NCI-H2171 (cell line): ENCODE measurements at regions not wholly inside any gene's neighbourhood (a gene's known extent, or its start where the extent isn't known, plus 50 kb on each side); places are given as distances from the start of the nearest gene placed in this dataset.

Source experiments
- DNase-seq: peaks from one replicate; lab custom pipeline; 2025; lab: John Stamatoyannopoulos, UW

DNA sequence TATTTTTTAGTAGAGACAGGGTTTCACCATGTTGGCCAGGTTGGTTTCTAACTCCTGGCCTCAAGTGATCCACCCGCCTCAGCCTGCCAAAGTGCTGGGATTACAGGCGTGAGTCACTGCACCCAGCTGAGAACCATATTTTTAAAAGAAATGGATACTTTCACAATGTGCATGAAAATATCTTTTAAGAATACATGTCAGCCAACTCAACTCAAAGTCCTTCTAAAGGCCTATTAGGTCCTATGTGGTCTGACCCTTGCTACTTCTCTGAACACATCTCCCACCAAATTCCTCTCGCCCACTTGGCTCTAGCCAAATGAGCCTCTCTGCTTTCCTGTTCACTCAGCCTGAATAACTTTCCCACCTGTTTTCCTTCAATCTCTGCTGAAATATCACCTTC lies 119.6 kb downstream of the MTX2 start:
- DNase-seq, result no peak

DNA sequence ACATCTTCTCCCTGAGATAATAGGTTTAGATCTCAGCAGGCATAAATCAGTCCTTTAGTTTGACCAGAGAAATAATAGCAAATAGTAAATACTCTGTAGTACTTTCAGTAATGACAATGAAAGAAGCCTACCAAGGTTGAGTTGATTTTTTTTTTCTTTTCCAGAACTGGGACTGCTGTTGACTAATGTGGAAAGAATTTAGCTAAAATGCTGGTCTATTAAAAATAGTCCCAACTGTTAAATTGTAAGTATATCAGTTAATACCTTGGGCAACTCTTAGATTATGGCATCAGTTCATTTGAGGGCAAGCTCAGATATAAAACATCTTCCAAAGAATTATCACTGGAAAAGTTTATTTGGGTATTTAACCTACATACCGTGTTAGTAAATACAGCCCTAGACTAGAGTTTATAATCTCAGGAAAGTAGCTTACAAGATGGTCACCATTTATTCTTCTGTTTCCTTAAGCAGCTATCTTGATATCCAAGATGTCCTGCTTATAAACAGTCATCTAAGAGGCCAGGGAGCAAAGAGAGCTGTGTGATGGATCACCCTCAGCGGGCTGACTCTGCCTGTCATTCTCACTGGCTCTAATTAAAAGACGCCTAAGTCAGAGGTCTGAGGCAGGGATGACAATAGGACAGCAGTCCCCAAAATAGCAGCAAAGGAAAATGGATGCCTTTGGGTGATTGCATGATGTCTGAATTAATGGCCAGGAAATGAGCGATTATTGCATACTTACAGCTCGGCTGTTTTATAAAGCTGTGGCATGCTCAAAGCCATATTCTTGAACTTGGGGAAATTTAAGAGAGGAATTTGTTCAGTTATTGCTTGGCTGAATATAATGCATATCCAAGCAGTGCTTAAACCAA lies 121.3 kb downstream of the MTX2 start:
- DNase-seq, result no peak

- no peak for DNase-seq
Observed at GRCh38 chr2:176391148-176391419, 121.8 kb downstream of the MTX2 start.

DNA sequence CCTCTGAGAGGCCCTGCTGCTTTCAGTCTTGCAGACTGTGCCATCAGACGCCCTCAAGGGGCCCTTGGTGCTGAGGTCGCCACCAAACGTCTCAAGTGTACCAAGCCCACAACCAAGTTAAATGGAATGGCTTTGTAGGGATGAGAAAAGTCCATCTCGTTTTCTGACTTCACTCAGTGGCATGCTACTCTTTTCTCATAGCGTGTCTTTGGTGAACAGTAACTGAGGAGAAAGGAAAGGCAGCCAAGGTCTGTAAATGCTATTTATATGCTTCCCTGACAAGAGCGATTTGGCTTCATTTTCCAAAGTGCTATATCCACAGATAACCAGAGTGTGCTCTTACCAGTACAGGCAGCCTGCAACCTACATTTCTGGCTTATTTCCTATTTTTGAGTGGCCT lies 123.0 kb downstream of the MTX2 start:
- DNase-seq, result no peak

DNA sequence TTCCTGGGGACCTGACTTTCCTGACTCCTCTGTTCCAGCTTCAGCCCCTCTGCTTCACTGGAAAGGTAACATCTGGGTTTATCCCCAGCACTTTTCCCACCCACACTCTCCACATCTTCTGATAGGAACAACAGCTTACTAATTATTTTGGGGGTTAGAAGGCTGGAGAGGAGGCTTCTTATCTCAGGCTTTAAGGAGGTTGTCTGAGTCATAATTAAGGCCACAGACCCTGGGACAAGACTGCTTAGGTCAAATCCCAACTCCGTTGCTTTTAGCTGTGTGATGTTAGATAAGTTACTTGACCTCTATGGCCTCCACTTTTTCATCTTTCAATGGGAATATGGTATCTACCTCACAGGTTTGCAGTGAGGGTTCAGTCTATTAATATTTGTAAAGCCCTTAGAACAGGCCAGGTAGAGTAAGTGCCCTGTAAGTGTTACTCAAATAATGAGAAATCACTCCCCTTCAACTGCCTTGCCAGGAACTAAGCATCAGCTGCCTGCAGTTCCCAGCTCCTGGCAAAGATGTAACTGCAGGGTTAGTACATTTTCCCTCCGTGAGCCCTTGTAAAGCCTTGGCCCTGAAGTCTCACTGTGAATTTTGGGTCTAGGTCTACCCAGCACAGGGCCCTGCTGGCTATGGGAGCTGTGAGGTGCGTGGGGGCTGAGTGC lies 123.6 kb downstream of the MTX2 start:
- no peak for DNase-seq

DNA sequence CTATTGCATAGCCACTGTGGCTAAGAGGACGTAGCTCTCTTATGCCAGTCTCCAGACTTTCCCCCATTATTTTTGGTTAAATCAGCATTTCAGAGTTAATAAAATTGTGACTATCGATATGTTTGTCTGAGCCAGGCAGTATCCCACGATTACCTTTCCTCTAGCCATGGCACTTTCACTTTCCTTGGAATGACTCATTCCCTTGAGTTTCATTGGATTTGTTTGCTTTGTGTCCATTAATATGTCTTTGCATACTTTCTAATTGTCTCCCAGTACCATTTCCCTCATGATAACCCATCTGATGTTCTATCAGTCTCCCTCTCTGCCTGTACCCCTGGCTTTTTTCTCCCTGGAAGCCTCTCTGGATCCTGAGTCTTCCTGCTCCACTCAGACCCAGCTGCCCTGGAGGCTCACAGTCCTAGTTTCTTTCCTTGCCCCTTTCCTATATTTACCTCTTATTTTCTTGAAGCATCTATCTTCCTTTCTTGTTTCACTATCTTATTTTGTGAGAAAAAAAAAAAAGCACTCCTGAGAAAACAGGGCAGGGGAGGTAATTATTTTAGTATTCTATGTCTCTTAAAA lies 126.1 kb downstream of the MTX2 start:
- no peak for DNase-seq

GRCh38 chr2:176398243-176399073 lies 129.2 kb downstream of the MTX2 start:
- DNase-seq, result no peak

DNA sequence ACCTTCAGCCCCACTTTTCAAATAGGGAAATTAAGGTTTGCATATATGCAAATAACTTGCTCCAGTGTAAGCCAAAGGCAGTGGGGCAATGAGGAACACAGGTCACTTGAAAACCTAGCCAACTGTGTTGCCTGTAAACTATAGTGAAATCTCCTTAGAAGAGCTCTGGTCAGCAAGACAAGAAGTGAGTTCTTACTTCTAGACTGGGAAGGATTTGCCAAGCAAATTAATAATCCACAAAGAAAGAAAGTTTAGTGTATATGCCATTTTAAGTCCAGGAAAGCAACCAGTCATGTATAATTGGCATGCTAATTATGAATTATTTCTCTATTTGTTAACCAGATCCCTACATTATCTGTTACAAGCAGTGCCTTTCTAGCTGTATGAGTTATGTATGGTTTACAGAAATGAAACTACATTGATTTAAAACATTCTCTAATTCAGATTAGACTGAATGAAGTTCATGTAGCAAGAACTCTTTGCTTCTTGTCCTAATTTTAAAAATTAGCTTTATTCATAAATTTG lies 129.9 kb downstream of the MTX2 start:
- no peak for DNase-seq

DNA sequence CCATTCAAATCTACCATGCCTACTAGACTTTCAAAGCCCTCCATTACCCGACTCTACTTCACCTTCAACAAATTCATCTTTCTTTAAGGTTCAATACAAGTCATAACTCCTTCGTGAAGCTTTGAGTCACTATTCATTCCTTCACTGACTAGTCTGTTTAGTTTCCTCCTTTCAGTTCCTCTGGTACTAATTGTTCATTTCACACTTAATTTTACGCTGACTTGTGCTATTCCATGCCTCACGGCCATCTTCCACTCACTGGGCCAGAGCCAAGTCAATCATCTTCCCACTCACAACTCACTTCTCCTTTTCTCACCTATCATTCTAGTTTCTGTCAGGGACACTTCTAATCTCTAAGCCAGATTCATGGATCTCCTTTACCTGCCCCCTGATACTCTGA lies 136.2 kb downstream of the MTX2 start:
- no peak for DNase-seq

DNA sequence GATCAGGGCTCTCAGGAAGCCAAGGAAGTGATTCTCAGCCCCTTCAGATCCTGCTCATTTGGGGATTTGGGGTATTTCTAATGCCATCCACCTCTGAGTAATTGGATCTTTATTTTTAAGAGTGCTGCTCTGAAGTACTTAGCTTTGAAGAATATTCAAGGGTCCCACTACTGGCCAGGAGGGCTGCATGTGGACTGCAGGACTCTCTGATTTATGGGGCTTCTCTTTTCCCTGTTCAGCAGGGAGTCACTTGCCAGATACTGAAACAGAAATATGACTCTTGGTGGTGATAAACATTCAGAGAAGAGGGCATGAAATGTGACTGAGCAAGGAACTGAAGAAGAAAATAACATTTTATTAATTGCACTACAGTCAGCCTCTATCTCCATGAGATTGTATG lies 138.5 kb downstream of the MTX2 start:
- DNase-seq, result no peak

- no peak for DNase-seq
Observed at GRCh38 chr2:176409671-176410070, 140.4 kb downstream of the MTX2 start.

DNA sequence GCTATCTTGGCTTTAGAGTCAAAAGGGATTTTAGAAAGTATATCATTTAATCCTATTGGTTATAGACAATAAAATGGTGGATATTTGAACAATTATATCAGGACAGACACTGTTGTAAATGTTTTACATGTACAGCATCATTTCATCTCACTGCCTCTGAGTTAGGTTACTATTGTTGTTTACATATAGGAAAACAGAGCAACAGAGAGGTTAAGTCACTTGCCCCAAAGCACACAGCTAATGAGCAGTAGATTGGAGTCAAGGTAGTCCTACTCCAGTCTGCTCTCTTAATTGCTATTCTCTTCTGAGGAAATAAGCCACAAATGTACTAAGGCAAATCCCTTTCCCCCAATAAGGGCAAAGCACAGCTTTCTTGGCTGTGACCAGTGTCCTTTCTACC lies 142.9 kb downstream of the MTX2 start:
- DNase-seq, result no peak

- DNase-seq, result no peak
Observed at GRCh38 chr2:176413786-176414185, 144.5 kb downstream of the MTX2 start.

DNA sequence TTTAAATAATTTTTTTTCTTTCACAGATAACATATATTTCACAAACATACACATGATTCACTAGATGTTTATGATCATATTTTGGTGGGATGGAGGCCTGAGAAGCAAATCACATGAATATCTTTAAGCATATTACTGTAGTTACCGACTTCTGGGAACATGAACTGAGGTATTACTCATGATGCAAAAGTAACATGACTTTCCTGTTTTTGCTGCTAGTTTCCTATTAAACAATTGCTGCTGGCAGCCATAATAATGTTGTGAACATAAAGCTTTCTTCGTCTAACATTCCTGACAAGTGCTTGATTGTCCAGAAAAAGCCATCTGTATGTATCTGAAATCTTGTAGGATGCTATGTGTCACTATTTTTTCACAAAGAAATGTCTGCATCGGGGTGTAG lies 145.4 kb downstream of the MTX2 start:
- DNase-seq, result no peak

DNA sequence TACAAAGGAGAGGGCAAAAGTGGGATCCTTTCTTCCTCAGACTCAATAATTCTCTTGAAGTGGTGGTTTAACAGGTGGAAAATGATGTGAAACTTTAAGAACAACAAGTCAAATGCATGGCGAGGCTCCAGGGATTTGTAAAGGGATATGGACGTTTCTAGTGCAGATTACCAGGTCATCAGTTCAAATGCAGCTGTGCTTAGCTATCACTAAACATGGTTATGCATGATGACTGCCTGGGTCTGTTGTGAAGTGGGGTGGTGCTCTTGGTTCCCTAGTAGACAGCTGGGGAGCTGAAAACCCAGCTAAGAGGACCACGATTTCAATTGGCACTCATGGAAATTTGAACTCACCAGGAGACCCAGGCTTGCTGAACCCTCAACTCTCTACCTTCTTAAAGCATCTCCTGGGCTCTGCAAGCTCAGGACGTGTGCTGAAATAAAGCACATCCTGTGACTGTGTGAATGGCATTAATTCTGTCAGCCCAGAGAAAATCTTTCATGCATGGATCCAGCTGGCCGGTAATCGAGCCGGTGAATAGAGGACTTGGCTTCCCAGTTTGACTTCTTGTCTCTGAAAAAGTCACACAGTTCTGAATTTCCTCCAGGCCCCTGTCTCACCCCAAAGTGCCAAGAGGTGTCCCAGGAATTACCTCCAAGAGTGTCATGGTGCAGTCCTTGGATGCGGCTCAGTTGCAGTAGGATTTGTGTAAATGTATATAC lies 146.1 kb downstream of the MTX2 start:
- no peak for DNase-seq

GRCh38 chr2:176415937-176416499 lies 146.8 kb downstream of the MTX2 start:
- no peak for DNase-seq

- no peak for DNase-seq
Observed at GRCh38 chr2:176418768-176419167, 149.5 kb downstream of the MTX2 start.

DNA sequence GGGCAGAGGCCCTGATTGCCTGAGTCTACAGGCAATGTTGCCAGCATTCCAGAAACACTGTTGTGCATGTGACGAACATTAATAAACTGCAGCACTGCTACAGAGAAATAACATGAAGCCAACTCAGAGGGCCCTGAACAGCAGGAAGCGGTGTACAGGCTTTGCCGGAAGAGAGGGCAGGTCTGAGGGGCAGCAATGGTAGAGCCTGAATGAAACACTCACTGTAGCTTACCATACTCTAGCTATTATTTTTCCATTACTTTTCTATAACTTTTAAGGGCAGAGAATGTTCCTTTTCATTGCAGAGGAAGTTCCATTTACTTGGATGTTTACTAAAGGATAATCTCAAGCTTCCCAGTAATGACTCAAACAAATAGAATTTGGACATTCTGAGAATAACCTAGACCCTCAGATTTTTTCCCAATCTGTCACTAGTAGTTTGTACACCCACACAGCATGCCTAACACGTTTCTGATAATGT lies 150.4 kb downstream of the MTX2 start:
- no peak for DNase-seq

GRCh38 chr2:176421297-176422050 lies 152.2 kb downstream of the MTX2 start:
- DNase-seq, result no peak

- DNase-seq, result no peak
Observed at GRCh38 chr2:176423819-176424218, 154.6 kb downstream of the MTX2 start.
